WTC11 (cell line): ENCODE measurements at regions not wholly inside any gene's neighbourhood (a gene's known extent, or its start where the extent isn't known, plus 50 kb on each side); places are given as distances from the start of the nearest gene placed in this dataset.

ENCODE experiments used
- ATAC-seq: fragments of 200-7000 bp; cut with Tn5 transposase; 2 replicates; pipeline ENCODE4 v1.10.0; 2021; ENCODE audit warnings: mild to moderate bottlenecking, moderate library complexity
- CTCF ChIA-PET: fragments of 300-600 bp; sonication (Branson Sonifier 250); formaldehyde crosslinking; loops from one replicate; lab custom pipeline; 2021; ENCODE audit warnings: antibody characterized with exemption; lab: Charles Lee
- POLR2A ChIA-PET: fragments of 350-600 bp; sonication (Branson Sonifier 250); formaldehyde crosslinking; loops from one replicate; lab custom pipeline; 2021; ENCODE audit warnings: antibody characterized with exemption; lab: Charles Lee
- DNase-seq: peaks from one replicate; pipeline ENCODE4 v3.0.0; 2021; ENCODE audit warnings: low spot score
- H3K27ac Mint-ChIP-seq: 2 replicates; pipeline ENCODE4 v1.8.0; 2021; ENCODE audit warnings: mixed read lengths
- H3K27me3 Mint-ChIP-seq: 2 replicates; pipeline ENCODE4 v1.8.0; 2021; ENCODE audit warnings: low read depth, mild to moderate bottlenecking, moderate library complexity, mixed read lengths
- H3K36me3 Mint-ChIP-seq: 2 replicates; pipeline ENCODE4 v1.8.0; 2021; ENCODE audit warnings: mixed read lengths
- H3K4me1 Mint-ChIP-seq: 2 replicates; pipeline ENCODE4 v1.8.0; 2022; ENCODE audit warnings: mixed read lengths
- H3K4me3 Mint-ChIP-seq: 2 replicates; pipeline ENCODE4 v1.8.0; 2021; ENCODE audit warnings: mild to moderate bottlenecking, moderate library complexity, mixed read lengths
- H3K9me3 Mint-ChIP-seq: 2 replicates; pipeline ENCODE4 v1.8.0; 2021; ENCODE audit warnings: mixed read lengths
- ELF4 ChIP-seq: sonication (generic); formaldehyde crosslinking; IDR thresholded peaks from 2 replicates; pipeline ENCODE4 v1.8.1; 2022; ENCODE audit warnings: low read depth, mild to moderate bottlenecking, moderate library complexity, missing genetic modification reagents
- JAZF1 ChIP-seq: fragments of 250-450 bp; sonication (Bioruptor Pico); IDR thresholded peaks from 2 replicates; pipeline ENCODE4 v1.9.0; 2021; ENCODE audit warnings: moderate library complexity, mild to moderate bottlenecking, inconsistent platforms
- JUN ChIP-seq: sonication (generic); formaldehyde crosslinking; IDR thresholded peaks from 2 replicates; pipeline ENCODE4 v1.8.0; 2023; ENCODE audit warnings: mild to moderate bottlenecking, missing genetic modification reagents
- PRRX2 ChIP-seq: fragments of 250-450 bp; sonication (Bioruptor Pico); IDR thresholded peaks from 2 replicates; pipeline ENCODE4 v1.8.0; 2021; ENCODE audit warnings: mild to moderate bottlenecking
- SMAD4 ChIP-seq: sonication (generic); formaldehyde crosslinking; IDR thresholded peaks from 2 replicates; pipeline ENCODE4 v1.8.0; 2022; ENCODE audit warnings: mild to moderate bottlenecking, missing genetic modification reagents
- SP1 ChIP-seq: sonication (generic); formaldehyde crosslinking; conservative IDR thresholded peaks from 2 replicates; pipeline ENCODE4 v1.8.1; 2022; ENCODE audit warnings: missing genetic modification reagents
- TCF7 ChIP-seq: sonication (generic); formaldehyde crosslinking; IDR thresholded peaks from 2 replicates; pipeline ENCODE4 v1.8.0; 2022; ENCODE audit warnings: mild to moderate bottlenecking, low read depth, missing genetic modification reagents, moderate library complexity
- ZNF317 ChIP-seq: sonication (generic); formaldehyde crosslinking; IDR thresholded peaks from 2 replicates; pipeline ENCODE4 v1.8.1; 2023; ENCODE audit warnings: low read depth, mild to moderate bottlenecking, moderate library complexity, missing genetic modification reagents, borderline replicate concordance
- ZNF423 ChIP-seq: fragments of 250-450 bp; sonication (Bioruptor Pico); IDR thresholded peaks from 2 replicates; pipeline ENCODE4 v2.1.2; 2022; ENCODE audit warnings: mild to moderate bottlenecking, moderate library complexity
- TF ChIP-seq, protein P1 (sequence below): fragments of 250-450 bp; sonication (Bioruptor Pico); IDR thresholded peaks from 2 replicates; pipeline ENCODE4 v1.8.0; 2021; ENCODE audit warnings: mild to moderate bottlenecking
- TF ChIP-seq, protein P2 (sequence below): sonication (generic); formaldehyde crosslinking; IDR thresholded peaks from 2 replicates; pipeline ENCODE4 v1.8.1; 2023; ENCODE audit warnings: mild to moderate bottlenecking, moderate library complexity, missing genetic modification reagents
- TF ChIP-seq, protein P3 (sequence below): fragments of 200-600 bp; IDR thresholded peaks from 2 replicates; pipeline ENCODE4 v1.8.0; 2022; ENCODE audit warnings: antibody characterized with exemption

DNA sequence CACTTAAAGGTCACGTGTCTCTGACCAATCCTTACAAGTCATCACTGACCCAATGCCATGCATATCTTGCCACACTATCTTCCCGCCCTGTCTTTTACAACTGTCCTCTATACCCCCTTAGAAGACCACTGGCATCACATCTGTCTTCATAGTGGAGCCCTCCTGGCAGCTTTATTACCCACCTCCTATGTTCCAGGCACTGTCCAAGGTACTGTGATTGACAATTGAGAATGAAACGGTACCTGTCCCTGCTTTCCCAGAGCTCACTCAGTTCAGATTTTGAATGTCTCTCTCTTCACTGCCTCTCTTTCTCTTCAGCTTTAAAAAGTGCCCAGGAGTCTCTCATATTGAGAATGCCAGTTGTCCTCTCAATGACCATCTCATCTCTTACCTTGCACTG, 88.6 kb downstream of the ARHGAP36 start:
- Mint-ChIP-seq H3K4me3 (no peak overlapping the region), H3K27me3 (peaks cover 10% of the 10 kb centered on the region), H3K4me1 (peaks cover 6% of the 10 kb centered on the region; the same call in 1 of the 2 replicates), H3K9me3 (no peaks in the 10 kb centered on the region; the same call in 1 of the 2 replicates), H3K27ac (no peak overlapping the region), H3K36me3 (no peaks in the 10 kb centered on the region)
- CTCF ChIA-PET = no interaction called here
- POLR2A ChIA-PET = interaction anchor here (0.5 kb wide), 1 partner anchor 162 kb away, joined by 3 read pairs; no protein-coding TSS in a partner anchor
- ATAC-seq = no peak
- TF ChIP-seq ELF4 (CRISPR knock-in tag) (no peak), SP1 (CRISPR knock-in tag) (no peak), JAZF1 (CRISPR knock-in tag) (no peak), ZNF423 (CRISPR knock-in tag) (no peak), PRRX2 (CRISPR knock-in tag) (no peak), ZNF317 (CRISPR knock-in tag) (no peak), TCF7 (CRISPR knock-in tag) (no peak), SMAD4 (no peak), JUN (CRISPR knock-in tag) (no peak)
- TF ChIP-seq, protein P1, sequence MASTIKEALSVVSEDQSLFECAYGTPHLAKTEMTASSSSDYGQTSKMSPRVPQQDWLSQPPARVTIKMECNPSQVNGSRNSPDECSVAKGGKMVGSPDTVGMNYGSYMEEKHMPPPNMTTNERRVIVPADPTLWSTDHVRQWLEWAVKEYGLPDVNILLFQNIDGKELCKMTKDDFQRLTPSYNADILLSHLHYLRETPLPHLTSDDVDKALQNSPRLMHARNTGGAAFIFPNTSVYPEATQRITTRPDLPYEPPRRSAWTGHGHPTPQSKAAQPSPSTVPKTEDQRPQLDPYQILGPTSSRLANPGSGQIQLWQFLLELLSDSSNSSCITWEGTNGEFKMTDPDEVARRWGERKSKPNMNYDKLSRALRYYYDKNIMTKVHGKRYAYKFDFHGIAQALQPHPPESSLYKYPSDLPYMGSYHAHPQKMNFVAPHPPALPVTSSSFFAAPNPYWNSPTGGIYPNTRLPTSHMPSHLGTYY (CRISPR knock-in tag) = no peak
- TF ChIP-seq, protein P2, sequence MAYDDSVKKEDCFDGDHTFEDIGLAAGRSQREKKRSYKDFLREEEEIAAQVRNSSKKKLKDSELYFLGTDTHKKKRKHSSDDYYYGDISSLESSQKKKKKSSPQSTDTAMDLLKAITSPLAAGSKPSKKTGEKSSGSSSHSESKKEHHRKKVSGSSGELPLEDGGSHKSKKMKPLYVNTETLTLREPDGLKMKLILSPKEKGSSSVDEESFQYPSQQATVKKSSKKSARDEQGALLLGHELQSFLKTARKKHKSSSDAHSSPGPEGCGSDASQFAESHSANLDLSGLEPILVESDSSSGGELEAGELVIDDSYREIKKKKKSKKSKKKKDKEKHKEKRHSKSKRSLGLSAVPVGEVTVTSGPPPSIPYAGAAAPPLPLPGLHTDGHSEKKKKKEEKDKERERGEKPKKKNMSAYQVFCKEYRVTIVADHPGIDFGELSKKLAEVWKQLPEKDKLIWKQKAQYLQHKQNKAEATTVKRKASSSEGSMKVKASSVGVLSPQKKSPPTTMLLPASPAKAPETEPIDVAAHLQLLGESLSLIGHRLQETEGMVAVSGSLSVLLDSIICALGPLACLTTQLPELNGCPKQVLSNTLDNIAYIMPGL = no peak
- TF ChIP-seq, protein P3, sequence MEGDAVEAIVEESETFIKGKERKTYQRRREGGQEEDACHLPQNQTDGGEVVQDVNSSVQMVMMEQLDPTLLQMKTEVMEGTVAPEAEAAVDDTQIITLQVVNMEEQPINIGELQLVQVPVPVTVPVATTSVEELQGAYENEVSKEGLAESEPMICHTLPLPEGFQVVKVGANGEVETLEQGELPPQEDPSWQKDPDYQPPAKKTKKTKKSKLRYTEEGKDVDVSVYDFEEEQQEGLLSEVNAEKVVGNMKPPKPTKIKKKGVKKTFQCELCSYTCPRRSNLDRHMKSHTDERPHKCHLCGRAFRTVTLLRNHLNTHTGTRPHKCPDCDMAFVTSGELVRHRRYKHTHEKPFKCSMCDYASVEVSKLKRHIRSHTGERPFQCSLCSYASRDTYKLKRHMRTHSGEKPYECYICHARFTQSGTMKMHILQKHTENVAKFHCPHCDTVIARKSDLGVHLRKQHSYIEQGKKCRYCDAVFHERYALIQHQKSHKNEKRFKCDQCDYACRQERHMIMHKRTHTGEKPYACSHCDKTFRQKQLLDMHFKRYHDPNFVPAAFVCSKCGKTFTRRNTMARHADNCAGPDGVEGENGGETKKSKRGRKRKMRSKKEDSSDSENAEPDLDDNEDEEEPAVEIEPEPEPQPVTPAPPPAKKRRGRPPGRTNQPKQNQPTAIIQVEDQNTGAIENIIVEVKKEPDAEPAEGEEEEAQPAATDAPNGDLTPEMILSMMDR = no peak
- no peak for DNase-seq
